Body of pancreas (tissue), 4 donors: ENCODE measurements at regions not wholly inside any gene's neighbourhood (a gene's known extent, or its start where the extent isn't known, plus 50 kb on each side); places are given as distances from the start of the nearest gene placed in this dataset.

Source experiments
- ATAC-seq: fragments of 150-250 bp; one replicate; pipeline ENCODE4 v1.9.1; 2016
- DNase-seq, 4 donors: peaks; one replicate each; pipeline ENCODE4 v3.0.0-alpha.2; 2019
- H3K27ac ChIP-seq, 4 donors: fragments of 200-600 bp; sonication (generic); 1 replicate in 3 of 4; 2 replicates in 1 of 4; pipeline versions ENCODE4 v1.5.1 to v1.6.1; 2016 to 2019; ENCODE audit warnings: mild to moderate bottlenecking in 1 of 4, mixed read lengths in 1 of 4, moderate library complexity in 1 of 4
- H3K27me3 ChIP-seq, 2 donors: fragments of 200-600 bp; sonication (generic); one replicate each; pipeline ENCODE4 v1.6.0; 2016; ENCODE audit warnings: mild to moderate bottlenecking in 1 of 2
- H3K36me3 ChIP-seq, 2 donors: fragments of 200-600 bp; sonication (generic); replicated peaks in 1 of 2; 2 replicates each; pipeline ENCODE4 v1.5.1; 2016; ENCODE audit warnings: low read depth in 2 of 2; ENCODE audit not compliant: insufficient read depth in 1 of 2
- H3K4me1 ChIP-seq: fragments of 200-600 bp; sonication (generic); one replicate; pipeline ENCODE4 v1.6.0; 2016
- H3K4me3 ChIP-seq, 2 donors: fragments of 200-600 bp; sonication (generic); 1 replicate in 1 of 2; 2 replicates in 1 of 2; pipeline ENCODE4 v1.5.1; 2016 to 2019
- H3K9me3 ChIP-seq, 3 donors: fragments of 200-600 bp; sonication (generic); 1 replicate in 2 of 3; 2 replicates in 1 of 3; pipeline ENCODE4 v1.5.1; 2016
- CTCF ChIP-seq, 7 experiments: fragments of 450-650 bp in 4 of 7; fragments of 200-600 bp in 3 of 7; sonication (generic) in 3 of 7; IDR thresholded peaks; one replicate each; pipeline ENCODE4 v1.5.1; 2016 to 2019; ENCODE audit warnings: antibody characterized with exemption in 7 of 7
- POLR2A ChIP-seq, 3 donors: fragments of 450-650 bp; IDR thresholded peaks; one replicate each; pipeline ENCODE4 v1.6.1; 2016; ENCODE audit warnings: antibody characterized with exemption in 3 of 3, mild to moderate bottlenecking in 2 of 3
- WGBS, 2 donors: methylation state at CpG; one replicate each; pipeline ENCODE4 v1.1.5; 2017; 5-methylcytosine and 5-hydroxymethylcytosine counted together
- intact Hi-C: fragments of 100-400 bp; cut with DNase I; formaldehyde crosslinking; loops from one replicate; pipeline ENCODE4 v1.15.1; 2023

DNA sequence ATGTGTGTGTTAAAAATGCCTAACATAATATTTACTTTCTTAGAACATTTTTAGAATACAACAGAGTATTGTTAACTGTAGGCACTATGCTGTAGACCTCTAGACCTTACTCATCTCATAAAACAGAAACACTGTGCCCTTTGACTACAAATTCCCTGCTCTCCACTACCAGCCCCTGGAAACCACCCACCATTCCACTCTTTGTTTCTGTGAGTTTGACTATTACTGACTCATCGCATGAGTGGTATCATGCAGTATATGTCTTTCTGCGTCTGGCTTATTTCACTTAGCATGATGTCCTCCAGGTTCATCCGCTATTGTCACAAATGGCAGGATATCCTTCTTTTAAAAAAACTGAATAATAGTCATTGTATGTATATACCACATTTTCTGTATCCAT lies 216.7 kb upstream of the CFAP20DC start:
- intact Hi-C loops = no loop called here
- DNase-seq = no peak
- Histone ChIP-seq H3K27me3 (no peaks in the 10 kb centered on the region), H3K27ac (no peak overlapping the region), H3K9me3 (no peaks in the 10 kb centered on the region), H3K4me1 (no peaks in the 10 kb centered on the region), H3K4me3 (no peak overlapping the region), H3K36me3 (no peaks in the 10 kb centered on the region)
- no peak for TF ChIP-seq POLR2A (IDR thresholded peaks at IDR 0.05)
- TF ChIP-seq CTCF (IDR thresholded peaks at IDR 0.05) = no peak
- WGBS, 2 donors = 89 to 93% methylated on average over 3 of the region's 3 CpGs
- ATAC-seq = no peak

DNA sequence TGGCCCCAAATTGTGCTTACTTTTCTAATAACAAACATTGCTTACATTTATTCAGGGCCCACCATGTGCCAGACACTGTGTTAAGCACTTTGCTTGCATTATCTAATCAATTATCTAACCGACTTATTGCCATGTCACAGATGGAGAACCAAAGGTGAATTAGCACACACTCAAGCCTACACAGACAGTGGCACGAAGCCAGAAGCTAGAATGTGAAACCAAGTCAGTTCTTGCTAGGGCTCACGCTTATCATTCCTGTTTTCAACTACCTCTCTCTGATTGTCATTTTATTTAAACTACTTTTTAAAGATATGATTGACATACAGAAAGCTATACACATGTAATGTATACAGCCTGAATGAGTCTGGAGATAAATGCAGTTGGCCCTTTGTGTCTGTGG lies 215.7 kb upstream of the CFAP20DC start:
- 65 to 79% methylated on average over 3 of the region's 3 CpGs for WGBS, 2 donors
- DNase-seq (no peak), ATAC-seq (no peak)
- no peaks in the 10 kb centered on the region for H3K36me3 ChIP-seq
- intact Hi-C loops = no loop called here
- H3K27ac ChIP-seq = no peak overlapping the region
- TF ChIP-seq POLR2A (IDR thresholded peaks at IDR 0.05) = no peak
- TF ChIP-seq CTCF (IDR thresholded peaks at IDR 0.05) = no peak
- H3K9me3 ChIP-seq = no peaks in the 10 kb centered on the region
- no peak overlapping the region for H3K4me3 ChIP-seq
- no peaks in the 10 kb centered on the region for H3K4me1 ChIP-seq
- H3K27me3 ChIP-seq = no peaks in the 10 kb centered on the region

GRCh38 chr3:59264366-59264765 lies 214.5 kb upstream of the CFAP20DC start:
- Histone ChIP-seq H3K36me3 (no peaks in the 10 kb centered on the region), H3K27me3 (no peaks in the 10 kb centered on the region), H3K27ac (no peak overlapping the region), H3K4me1 (no peaks in the 10 kb centered on the region), H3K9me3 (no peaks in the 10 kb centered on the region), H3K4me3 (no peak overlapping the region)
- intact Hi-C loops = no loop called here
- TF ChIP-seq CTCF (IDR thresholded peaks at IDR 0.05) (no peak), POLR2A (IDR thresholded peaks at IDR 0.05) (no peak)
- no peak for ATAC-seq
- no peak for DNase-seq
- 87 to 92% methylated on average over 2 of the region's 2 CpGs for WGBS, 2 donors

DNA sequence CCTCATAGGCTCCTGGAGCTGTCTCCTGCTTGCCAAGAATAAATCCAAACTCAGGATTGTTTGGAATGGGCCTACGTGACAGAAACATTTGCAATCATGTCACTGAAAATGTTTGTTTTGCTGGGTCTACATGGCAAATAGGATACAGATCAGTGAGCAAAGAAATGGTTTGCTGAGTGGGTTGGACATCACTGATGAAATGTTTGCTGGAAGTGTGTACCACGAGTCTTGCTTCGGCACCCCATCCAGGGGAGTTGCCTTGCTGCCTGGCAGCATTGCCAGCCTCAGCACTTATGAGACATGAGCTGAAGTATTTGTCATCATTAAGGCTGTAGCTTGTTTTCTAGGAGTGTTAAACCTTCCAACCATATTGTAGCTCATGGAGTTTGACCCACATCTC lies 213.3 kb upstream of the CFAP20DC start:
- H3K9me3 ChIP-seq = no peaks in the 10 kb centered on the region
- H3K4me1 ChIP-seq = no peaks in the 10 kb centered on the region
- H3K27ac ChIP-seq = no peak overlapping the region
- WGBS, 2 donors = 59 to 68% methylated on average over 3 of the region's 3 CpGs
- ATAC-seq (no peak), DNase-seq (no peak)
- H3K27me3 ChIP-seq = no peaks in the 10 kb centered on the region
- intact Hi-C loops = no loop called here
- no peak overlapping the region for H3K4me3 ChIP-seq
- TF ChIP-seq POLR2A (IDR thresholded peaks at IDR 0.05) (no peak), CTCF (IDR thresholded peaks at IDR 0.05) (no peak)
- H3K36me3 ChIP-seq = no peaks in the 10 kb centered on the region

- H3K27me3 ChIP-seq = no peaks in the 10 kb centered on the region
- no peak overlapping the region for H3K27ac ChIP-seq
- H3K4me3 ChIP-seq = no peak overlapping the region
- ATAC-seq = no peak
- no peak for TF ChIP-seq POLR2A (IDR thresholded peaks at IDR 0.05)
- no peak for TF ChIP-seq CTCF (IDR thresholded peaks at IDR 0.05)
- no peaks in the 10 kb centered on the region for H3K9me3 ChIP-seq
- H3K4me1 ChIP-seq = no peaks in the 10 kb centered on the region
- DNase-seq = no peak
- no peaks in the 10 kb centered on the region for H3K36me3 ChIP-seq
- intact Hi-C loops = no loop called here
- WGBS, 2 donors = 59 to 68% methylated on average over 2 of the region's 2 CpGs
These were observed 212.3 kb upstream of the CFAP20DC start for GRCh38 chr3:59262076-59262498.
